ENCODE measurements at regions not wholly inside any gene's neighbourhood (a gene's known extent, or its start where the extent isn't known, plus 50 kb on each side); places are given as distances from the start of the nearest gene placed in this dataset.

GRCh38 chr1:188958461-188959115, 1519.1 kb downstream of the BRINP3 start:
- Mint-ChIP-seq H3K4me3 (no peak overlapping the region), H3K4me1 (ENCODE audit: low read depth in 2 of 2) (no peaks in the 10 kb centered on the region), H3K27me3 (no peaks in the 10 kb centered on the region), H3K9me3 (peaks cover 10 to 17% of the 10 kb centered on the region in 2 donors), H3K36me3 (ENCODE audit: insufficient read depth) (no peaks in the 10 kb centered on the region), H3K27ac (no peak overlapping the region)
- ATAC-seq (replicated peaks) (no peak), DNase-seq (no peak)

GRCh38 chr1:188986745-188987417, 1490.8 kb downstream of the BRINP3 start:
- H3K27ac Mint-ChIP-seq = no peak overlapping the region
- ATAC-seq (replicated peaks) = no peak
- no peak for DNase-seq
- peaks cover 17 to 31% of the 10 kb centered on the region in 2 donors for H3K9me3 Mint-ChIP-seq
- H3K4me1 Mint-ChIP-seq (ENCODE audit: low read depth in 2 of 2) = no peaks in the 10 kb centered on the region
- H3K4me3 Mint-ChIP-seq = no peak overlapping the region
- H3K27me3 Mint-ChIP-seq = no peaks in the 10 kb centered on the region
- H3K36me3 Mint-ChIP-seq (ENCODE audit: insufficient read depth) = no peaks in the 10 kb centered on the region

- no peaks in the 10 kb centered on the region for H3K36me3 Mint-ChIP-seq (ENCODE audit: insufficient read depth)
- no peaks in the 10 kb centered on the region for H3K4me1 Mint-ChIP-seq (ENCODE audit: low read depth in 2 of 2)
- no peak overlapping the region for H3K4me3 Mint-ChIP-seq
- peaks cover 17 to 22% of the 10 kb centered on the region in 2 donors for H3K9me3 Mint-ChIP-seq
- H3K27me3 Mint-ChIP-seq = no peaks in the 10 kb centered on the region
- DNase-seq (no peak), ATAC-seq (replicated peaks) (no peak)
- H3K27ac Mint-ChIP-seq = no peak overlapping the region
These were observed 1489.1 kb downstream of the BRINP3 start for GRCh38 chr1:188988589-188988988.

GRCh38 chr1:188991221-188991930, 1486.3 kb downstream of the BRINP3 start:
- no peak overlapping the region for H3K4me3 Mint-ChIP-seq
- H3K9me3 Mint-ChIP-seq = peaks cover under 1 to 9% of the 10 kb centered on the region in 2 donors
- H3K36me3 Mint-ChIP-seq (ENCODE audit: insufficient read depth) = no peaks in the 10 kb centered on the region
- no peaks in the 10 kb centered on the region for H3K27me3 Mint-ChIP-seq
- no peaks in the 10 kb centered on the region for H3K4me1 Mint-ChIP-seq (ENCODE audit: low read depth in 2 of 2)
- no peak overlapping the region for H3K27ac Mint-ChIP-seq
- DNase-seq (no peak), ATAC-seq (replicated peaks) (no peak)

GRCh38 chr1:189007824-189008223, 1469.8 kb downstream of the BRINP3 start:
- no peak for ATAC-seq (replicated peaks)
- no peak for DNase-seq
- H3K36me3 Mint-ChIP-seq (ENCODE audit: insufficient read depth) = no peaks in the 10 kb centered on the region
- no peak overlapping the region for H3K4me3 Mint-ChIP-seq
- no peaks in the 10 kb centered on the region for H3K27me3 Mint-ChIP-seq
- H3K9me3 Mint-ChIP-seq = peaks cover 0 to 7% of the 10 kb centered on the region in 2 donors
- no peak overlapping the region for H3K27ac Mint-ChIP-seq
- H3K4me1 Mint-ChIP-seq (ENCODE audit: low read depth in 2 of 2) = no peaks in the 10 kb centered on the region

- Mint-ChIP-seq H3K4me3 (no peak overlapping the region), H3K36me3 (ENCODE audit: insufficient read depth) (no peaks in the 10 kb centered on the region), H3K27ac (no peak overlapping the region)
These were observed 1456.1 kb downstream of the BRINP3 start for GRCh38 chr1:189021577-189021976.

GRCh38 chr1:189022015-189022414, 1455.6 kb downstream of the BRINP3 start:
- Mint-ChIP-seq H3K36me3 (ENCODE audit: insufficient read depth) (no peaks in the 10 kb centered on the region), H3K27me3 (no peaks in the 10 kb centered on the region), H3K4me3 (no peak overlapping the region), H3K4me1 (ENCODE audit: low read depth in 2 of 2) (no peaks in the 10 kb centered on the region), H3K27ac (no peak overlapping the region), H3K9me3 (peaks cover 3 to 22% of the 10 kb centered on the region in 2 donors)
- ATAC-seq (replicated peaks) = no peak
- DNase-seq = no peak

More at GRCh38 chr1:189021577-189021976, 1456.1 kb downstream of the BRINP3 start:
- H3K4me1 Mint-ChIP-seq (ENCODE audit: low read depth in 2 of 2) = no peaks in the 10 kb centered on the region
- H3K27me3 Mint-ChIP-seq = no peaks in the 10 kb centered on the region
- peaks cover 3 to 26% of the 10 kb centered on the region in 2 donors for H3K9me3 Mint-ChIP-seq
- DNase-seq (no peak), ATAC-seq (replicated peaks) (no peak)

GRCh38 chr1:189027512-189027911, 1450.2 kb downstream of the BRINP3 start:
- H3K27ac Mint-ChIP-seq = no peak overlapping the region

GRCh38 chr1:189033169-189033568, 1444.5 kb downstream of the BRINP3 start:
- Mint-ChIP-seq H3K36me3 (ENCODE audit: insufficient read depth) (no peaks in the 10 kb centered on the region), H3K4me3 (no peak overlapping the region), H3K27me3 (no peaks in the 10 kb centered on the region), H3K4me1 (ENCODE audit: low read depth in 2 of 2) (no peaks in the 10 kb centered on the region), H3K27ac (no peak overlapping the region), H3K9me3 (peaks cover 6 to 18% of the 10 kb centered on the region in 2 donors)
- ATAC-seq (replicated peaks) (no peak), DNase-seq (no peak)

More at GRCh38 chr1:189027512-189027911, 1450.2 kb downstream of the BRINP3 start:
- Mint-ChIP-seq H3K36me3 (ENCODE audit: insufficient read depth) (no peaks in the 10 kb centered on the region), H3K4me1 (ENCODE audit: low read depth in 2 of 2) (no peaks in the 10 kb centered on the region), H3K27me3 (no peaks in the 10 kb centered on the region), H3K9me3 (peaks cover 7 to 12% of the 10 kb centered on the region in 2 donors), H3K4me3 (no peak overlapping the region)
- no peak for ATAC-seq (replicated peaks)
- DNase-seq = no peak

GRCh38 chr1:189036628-189037027, 1441.0 kb downstream of the BRINP3 start:
- no peaks in the 10 kb centered on the region for H3K27me3 Mint-ChIP-seq
- H3K4me1 Mint-ChIP-seq (ENCODE audit: low read depth in 2 of 2) = no peaks in the 10 kb centered on the region
- DNase-seq = no peak

GRCh38 chr1:189046127-189046526, 1431.5 kb downstream of the BRINP3 start:
- H3K27me3 Mint-ChIP-seq = no peaks in the 10 kb centered on the region
- no peak for DNase-seq
- no peak overlapping the region for H3K27ac Mint-ChIP-seq
- no peaks in the 10 kb centered on the region for H3K4me1 Mint-ChIP-seq (ENCODE audit: low read depth in 2 of 2)
- peaks cover 0 to 2% of the 10 kb centered on the region in 2 donors for H3K9me3 Mint-ChIP-seq
- no peak for ATAC-seq (replicated peaks)
- H3K36me3 Mint-ChIP-seq (ENCODE audit: insufficient read depth) = no peaks in the 10 kb centered on the region
- no peak overlapping the region for H3K4me3 Mint-ChIP-seq

More at GRCh38 chr1:189036628-189037027, 1441.0 kb downstream of the BRINP3 start:
- no peak overlapping the region for H3K27ac Mint-ChIP-seq
- H3K9me3 Mint-ChIP-seq = peaks cover 1 to 18% of the 10 kb centered on the region in 2 donors
- no peaks in the 10 kb centered on the region for H3K36me3 Mint-ChIP-seq (ENCODE audit: insufficient read depth)
- ATAC-seq (replicated peaks) = no peak
- H3K4me3 Mint-ChIP-seq = no peak overlapping the region

GRCh38 chr1:189084811-189085210, 1392.9 kb downstream of the BRINP3 start:
- no peak for ATAC-seq (replicated peaks)
- Mint-ChIP-seq H3K4me3 (no peak overlapping the region), H3K4me1 (ENCODE audit: low read depth in 2 of 2) (no peaks in the 10 kb centered on the region), H3K27me3 (no peaks in the 10 kb centered on the region), H3K36me3 (ENCODE audit: insufficient read depth) (no peaks in the 10 kb centered on the region), H3K27ac (no peak overlapping the region), H3K9me3 (peaks cover 0 to 16% of the 10 kb centered on the region in 2 donors)
- no peak for DNase-seq

GRCh38 chr1:189103956-189104355, 1373.7 kb downstream of the BRINP3 start:
- H3K4me3 Mint-ChIP-seq = no peak overlapping the region
- no peaks in the 10 kb centered on the region for H3K36me3 Mint-ChIP-seq (ENCODE audit: insufficient read depth)
- H3K9me3 Mint-ChIP-seq = peaks cover 0 to 12% of the 10 kb centered on the region in 2 donors
- H3K27me3 Mint-ChIP-seq = no peaks in the 10 kb centered on the region
- H3K4me1 Mint-ChIP-seq (ENCODE audit: low read depth in 2 of 2) = no peaks in the 10 kb centered on the region
- ATAC-seq (replicated peaks) = no peak
- DNase-seq = no peak
- no peak overlapping the region for H3K27ac Mint-ChIP-seq
